MV-4-11 (cell line): ENCODE measurements at regions not wholly inside any gene's neighbourhood (a gene's known extent, or its start where the extent isn't known, plus 50 kb on each side); places are given as distances from the start of the nearest gene placed in this dataset.

Experiments used
- DNase-seq: peaks from one replicate; lab custom pipeline; 2025; lab: John Stamatoyannopoulos, UW

GRCh38 chr16:49127103-49127502 lies 154.5 kb downstream of the CBLN1 start:
- DNase-seq: no peak

DNA sequence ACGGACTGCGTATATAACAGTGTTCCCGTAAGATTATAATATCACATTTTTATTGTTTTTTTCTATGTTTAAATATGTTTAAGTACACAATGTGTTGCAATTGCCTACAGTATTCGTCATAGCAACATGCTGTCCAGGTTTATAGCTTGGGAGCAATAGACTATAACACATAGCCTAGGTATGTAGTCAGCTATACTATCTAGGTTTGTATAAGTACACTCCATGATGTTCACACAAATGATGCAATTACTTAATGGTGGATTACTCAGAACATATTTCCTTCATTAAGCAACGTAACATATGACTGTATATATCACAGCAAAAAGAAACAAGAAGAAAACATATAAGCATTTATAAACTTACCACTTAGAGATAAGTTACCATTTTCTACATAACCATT lies 160.0 kb downstream of the CBLN1 start:
- no peak for DNase-seq

DNA sequence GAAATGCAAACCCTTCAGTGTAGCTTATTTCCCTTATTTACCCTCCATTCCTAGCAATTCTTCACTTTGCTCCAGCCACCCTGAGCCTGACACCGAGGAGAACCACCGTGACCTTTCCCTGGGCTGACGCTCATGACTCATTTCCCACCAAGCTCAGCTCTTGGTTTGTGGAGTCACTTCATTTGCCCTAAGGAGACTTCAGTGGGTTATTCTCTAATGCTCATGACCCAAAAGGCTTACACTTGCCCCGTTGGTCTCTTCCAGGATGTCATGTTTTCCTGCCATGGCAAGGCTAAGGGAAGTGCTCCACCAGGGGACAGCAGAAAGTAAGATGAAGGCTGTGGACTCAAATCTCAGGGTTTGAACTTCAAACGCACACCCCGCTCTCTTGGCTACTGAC lies 161.0 kb downstream of the CBLN1 start:
- no peak for DNase-seq

DNA sequence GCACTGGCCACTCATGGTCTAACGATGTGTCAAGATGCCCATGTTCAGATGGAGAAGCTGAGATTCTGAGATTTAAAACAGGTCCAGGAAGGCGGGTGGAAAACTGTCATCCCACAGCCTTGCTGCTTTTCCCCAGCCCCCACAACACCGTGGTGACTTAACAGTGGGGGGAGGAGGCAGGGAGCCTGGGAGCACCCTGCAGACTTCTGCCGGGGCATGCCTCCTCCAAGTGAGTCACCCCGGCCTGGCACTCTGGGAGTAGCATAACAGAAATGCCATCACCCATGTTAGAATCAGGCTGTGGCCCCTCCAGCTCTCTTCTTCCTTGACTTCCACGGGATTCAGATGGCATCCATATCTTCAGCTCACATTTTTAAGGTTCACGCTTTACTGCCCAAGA lies 164.8 kb downstream of the CBLN1 start:
- DNase-seq: no peak

DNA sequence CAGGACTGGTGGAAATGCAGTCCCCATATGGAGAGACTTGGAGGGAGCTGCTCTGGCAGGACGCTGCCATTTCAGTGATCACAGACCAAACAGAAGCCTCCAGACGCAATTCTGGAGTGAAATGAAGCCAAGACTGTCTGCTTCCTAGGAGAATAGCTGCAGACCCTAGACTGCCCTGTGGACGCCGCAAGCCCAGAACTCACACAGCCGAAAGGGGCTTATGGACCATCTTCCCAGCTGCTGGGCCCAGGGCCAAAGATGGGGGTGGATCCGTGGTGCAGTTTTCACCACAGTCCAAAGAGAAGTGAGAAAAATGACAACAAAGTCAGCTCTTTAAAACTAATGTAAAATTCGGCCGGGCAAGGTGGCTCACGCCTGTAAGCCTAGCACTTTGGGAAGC lies 165.7 kb downstream of the CBLN1 start:
- no peak for DNase-seq

GRCh38 chr16:49112754-49113153 lies 168.9 kb downstream of the CBLN1 start:
- DNase-seq: no peak

GRCh38 chr16:49111351-49111750 lies 170.3 kb downstream of the CBLN1 start:
- DNase-seq: no peak

GRCh38 chr16:49108611-49109010 lies 173.0 kb downstream of the CBLN1 start:
- no peak for DNase-seq

- no peak for DNase-seq
These were observed 178.3 kb downstream of the CBLN1 start for GRCh38 chr16:49103298-49103697.

DNA sequence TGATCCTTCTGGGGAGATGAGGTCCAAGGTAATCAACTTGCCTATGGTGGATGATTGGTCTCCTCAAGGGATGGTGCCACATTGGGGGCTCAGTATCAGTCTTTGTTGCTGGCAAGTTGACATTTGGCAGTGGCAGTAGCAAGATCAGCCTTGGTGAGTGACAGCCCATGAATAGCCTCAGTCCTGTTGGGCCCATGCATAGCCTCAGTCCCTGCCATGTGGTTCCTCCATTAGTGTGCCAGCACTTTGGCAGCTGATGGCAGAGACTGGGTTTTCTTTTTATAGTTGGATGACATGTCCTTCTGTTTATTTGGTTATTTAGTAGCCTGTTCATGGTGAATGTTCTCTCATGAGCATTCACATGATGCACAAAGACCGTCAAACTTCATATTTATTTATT lies 179.6 kb downstream of the CBLN1 start:
- no peak for DNase-seq

DNA sequence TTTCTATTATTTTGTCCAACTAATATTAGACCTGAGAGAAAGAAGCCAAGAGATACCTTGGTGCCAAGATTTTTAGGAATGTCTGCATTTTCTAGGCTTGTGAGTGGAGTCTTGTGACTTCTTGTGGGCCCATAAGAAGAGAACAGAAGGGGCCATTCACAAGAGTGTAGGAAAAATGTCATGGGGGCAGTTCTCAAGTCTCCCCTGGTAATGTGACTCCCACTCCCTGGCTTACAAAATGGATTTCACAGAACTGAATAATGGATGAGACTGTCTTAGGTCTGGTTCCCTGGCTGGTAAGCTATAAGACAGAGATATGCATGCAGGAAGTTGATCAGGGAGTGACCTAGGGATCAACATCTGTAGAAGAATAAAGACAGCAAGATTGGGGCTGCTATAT lies 181.3 kb downstream of the CBLN1 start:
- no peak for DNase-seq

DNA sequence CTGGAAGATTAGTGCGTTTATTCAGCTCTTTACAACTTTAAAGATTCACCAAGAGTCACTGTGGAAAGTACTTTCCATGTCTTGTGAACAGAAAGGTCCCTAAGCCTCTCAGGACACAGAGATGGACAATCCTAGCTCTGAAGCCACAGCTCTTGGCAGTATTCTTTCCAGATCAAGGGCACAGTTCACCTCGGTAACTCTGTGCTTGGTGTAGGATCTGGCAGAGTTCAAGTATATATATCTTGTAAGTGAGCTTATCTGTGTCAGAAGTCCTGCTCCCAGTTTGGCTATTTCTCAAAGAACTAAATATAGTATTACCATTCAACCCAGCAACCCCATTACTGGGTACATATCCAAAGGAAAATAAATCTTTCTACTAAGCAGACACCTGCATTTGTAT lies 183.7 kb downstream of the CBLN1 start:
- DNase-seq: no peak

GRCh38 chr16:49096176-49096945 lies 185.3 kb downstream of the CBLN1 start:
- no peak for DNase-seq

DNA sequence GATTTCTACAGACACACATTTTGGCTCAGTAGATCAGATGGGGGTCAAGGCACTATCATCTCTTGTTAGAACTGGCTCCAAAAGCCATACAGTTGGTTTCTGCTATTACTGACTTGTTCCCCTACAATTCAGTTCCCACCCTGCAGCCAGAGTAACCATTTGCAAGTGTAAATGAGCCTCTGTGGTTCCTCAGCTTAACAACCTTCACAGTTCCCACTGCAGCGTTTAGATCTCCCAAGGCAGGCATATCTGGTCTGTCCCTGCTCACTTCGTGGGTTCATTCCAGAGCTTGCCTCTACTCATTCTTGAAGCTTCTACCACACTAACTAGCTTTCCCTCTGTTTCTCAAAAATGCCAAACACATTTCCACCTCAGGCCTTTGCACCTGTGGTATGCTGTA lies 186.1 kb downstream of the CBLN1 start:
- DNase-seq: no peak

- no peak for DNase-seq
These were observed 187.2 kb downstream of the CBLN1 start for GRCh38 chr16:49094471-49094870.

- DNase-seq: no peak
These were observed 187.7 kb downstream of the CBLN1 start for GRCh38 chr16:49093939-49094338.

GRCh38 chr16:49092704-49093103 lies 188.9 kb downstream of the CBLN1 start:
- DNase-seq: no peak

DNA sequence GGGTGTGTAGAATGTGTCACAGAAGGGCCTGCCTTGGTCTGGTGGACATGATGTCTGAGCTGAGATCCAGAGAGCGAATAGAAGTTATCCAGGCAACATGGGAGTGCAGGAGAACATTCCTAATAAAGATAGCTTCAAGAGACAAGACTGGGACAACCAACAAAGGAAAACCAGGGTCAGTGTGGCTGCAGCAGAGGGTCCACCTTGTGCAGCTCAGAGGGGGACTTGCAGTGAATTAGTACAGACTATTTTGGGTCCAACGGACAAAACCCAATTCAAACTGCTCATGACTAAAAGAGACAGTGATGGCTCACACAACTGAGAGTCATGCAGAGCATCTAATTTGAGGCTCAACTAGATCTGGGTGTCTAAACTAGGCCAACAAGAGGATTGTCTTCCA lies 192.1 kb downstream of the CBLN1 start:
- no peak for DNase-seq

DNA sequence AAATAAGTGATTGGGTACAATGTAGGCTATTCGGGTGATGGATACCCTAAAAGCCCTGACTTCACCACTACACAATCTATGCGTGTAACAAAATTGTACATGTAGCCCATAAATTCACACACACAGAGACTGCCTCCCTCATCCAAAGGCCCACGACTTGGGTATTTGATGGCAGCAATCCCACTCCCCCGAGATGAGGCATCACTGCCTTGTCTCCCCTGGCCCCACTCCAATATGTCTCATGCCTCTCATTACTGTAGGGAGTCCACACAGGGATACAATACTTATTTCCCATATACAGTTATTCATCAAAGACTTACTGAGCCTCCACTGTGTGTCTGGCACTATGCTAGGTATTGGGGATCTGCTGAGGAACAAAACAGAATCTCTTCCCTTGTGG lies 192.6 kb downstream of the CBLN1 start:
- no peak for DNase-seq

GRCh38 chr16:49085686-49086085 lies 196.0 kb downstream of the CBLN1 start:
- no peak for DNase-seq

DNA sequence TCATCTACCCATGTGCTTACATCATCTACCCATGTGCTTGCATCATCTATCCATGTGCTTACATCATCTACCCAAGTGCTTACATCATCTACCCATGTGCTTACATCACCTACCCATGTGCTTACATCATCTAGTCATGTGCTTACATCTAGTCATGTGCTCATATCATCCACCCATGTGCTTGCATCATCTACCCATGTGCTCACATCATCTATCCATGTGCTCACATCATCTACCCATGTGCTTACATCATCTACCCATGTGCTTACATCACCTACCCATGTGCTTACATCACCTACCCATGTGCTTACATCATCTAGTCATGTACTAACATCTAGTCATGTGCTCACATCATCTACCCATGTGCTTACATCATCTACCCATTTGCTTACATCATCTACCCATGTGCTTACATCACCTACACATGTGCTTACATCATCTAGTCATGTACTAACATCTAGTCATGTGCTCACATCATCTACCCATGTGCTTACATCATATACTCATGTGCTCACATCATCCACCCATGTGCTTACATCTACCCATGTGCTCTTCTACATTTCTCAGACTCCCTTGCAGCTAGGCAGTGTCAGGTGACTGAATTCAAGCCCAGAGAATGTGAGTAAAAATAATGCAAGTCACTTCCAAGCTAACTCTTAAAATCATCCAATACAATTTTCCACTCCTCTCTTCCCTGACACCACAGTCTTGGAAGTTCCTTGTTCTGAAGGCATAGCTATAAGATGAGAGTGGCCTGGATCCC lies 196.8 kb downstream of the CBLN1 start:
- no peak for DNase-seq

DNA sequence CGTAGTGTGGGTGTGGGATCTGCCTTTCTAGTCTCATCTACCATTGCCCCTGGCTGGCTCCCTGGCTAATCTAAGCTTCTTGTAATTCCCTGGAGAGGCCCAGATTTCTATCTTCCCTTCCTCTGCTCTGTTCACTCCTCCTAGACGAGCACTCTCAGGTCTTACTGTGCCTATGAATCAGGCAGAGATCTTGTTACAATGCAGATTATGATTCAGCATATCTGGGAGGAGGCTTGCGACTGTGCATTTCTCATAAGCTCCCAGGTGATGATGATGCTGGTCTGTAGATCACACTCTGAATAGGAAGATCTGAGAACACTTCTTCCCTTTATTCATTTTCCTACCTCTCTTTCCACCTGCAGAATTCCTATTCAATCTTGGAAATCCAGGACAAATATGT lies 200.1 kb downstream of the CBLN1 start:
- no peak for DNase-seq

- no peak for DNase-seq
These were observed 200.6 kb downstream of the CBLN1 start for GRCh38 chr16:49081086-49081485.

DNA sequence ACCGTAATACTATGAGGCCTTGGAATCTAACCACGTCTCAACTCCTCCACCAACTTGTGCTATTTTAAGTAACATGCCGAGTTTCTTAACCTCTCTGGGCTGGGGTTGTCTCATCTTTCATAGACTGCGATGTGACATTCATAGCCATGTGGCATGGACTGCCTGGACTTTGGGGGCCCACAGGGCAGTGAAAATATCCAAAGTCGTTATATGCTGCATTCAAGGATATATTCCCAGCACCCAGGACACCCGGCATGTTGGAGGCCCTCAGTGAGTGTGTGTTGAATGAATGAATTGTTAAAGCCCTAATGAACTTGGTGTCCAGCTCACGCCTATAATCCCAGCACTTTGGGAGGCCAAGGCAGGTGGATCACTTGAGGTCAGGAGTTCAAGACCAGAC lies 203.1 kb downstream of the CBLN1 start:
- DNase-seq: no peak
